Activated T-helper 2 cell treated with anti-CD3 and anti-CD28 coated beads, Interferon-gamma antibody, Interleukin-2, Interleukin-4, amounts not matched to agents 10 μg/mL and 5 μg/mL and 100 μg/mL, durations not matched to agents 14 hours and 24 hours and 36 hours (primary cell): ENCODE measurements at regions not wholly inside any gene's neighbourhood (a gene's known extent, or its start where the extent isn't known, plus 50 kb on each side); places are given as distances from the start of the nearest gene placed in this dataset.

Experiments used
- DNase-seq: peaks from one replicate; pipeline ENCODE4 v3.0.0; 2021; ENCODE audit warnings: low spot score
- H3K27ac Mint-ChIP-seq: one replicate; pipeline ENCODE4 v1.8.0; 2021; ENCODE audit warnings: mixed read lengths
- H3K27me3 Mint-ChIP-seq: one replicate; pipeline ENCODE4 v1.8.0; 2021; ENCODE audit warnings: low read depth, mixed read lengths
- H3K36me3 Mint-ChIP-seq: one replicate; pipeline ENCODE4 v1.8.0; 2021; ENCODE audit warnings: low read depth, mixed read lengths
- H3K4me1 Mint-ChIP-seq: one replicate; pipeline ENCODE4 v1.8.0; 2021; ENCODE audit warnings: low read depth, mixed read lengths
- H3K4me3 Mint-ChIP-seq: one replicate; pipeline ENCODE4 v1.8.0; 2021; ENCODE audit warnings: low read depth, mild to moderate bottlenecking, moderate library complexity, mixed read lengths
- H3K9me3 Mint-ChIP-seq: one replicate; pipeline ENCODE4 v1.8.0; 2021; ENCODE audit warnings: mixed read lengths
- intact Hi-C: fragments of 100-400 bp; cut with micrococcal nuclease; formaldehyde crosslinking; loops from one replicate; pipeline ENCODE4 v1.15.1; 2023

DNA sequence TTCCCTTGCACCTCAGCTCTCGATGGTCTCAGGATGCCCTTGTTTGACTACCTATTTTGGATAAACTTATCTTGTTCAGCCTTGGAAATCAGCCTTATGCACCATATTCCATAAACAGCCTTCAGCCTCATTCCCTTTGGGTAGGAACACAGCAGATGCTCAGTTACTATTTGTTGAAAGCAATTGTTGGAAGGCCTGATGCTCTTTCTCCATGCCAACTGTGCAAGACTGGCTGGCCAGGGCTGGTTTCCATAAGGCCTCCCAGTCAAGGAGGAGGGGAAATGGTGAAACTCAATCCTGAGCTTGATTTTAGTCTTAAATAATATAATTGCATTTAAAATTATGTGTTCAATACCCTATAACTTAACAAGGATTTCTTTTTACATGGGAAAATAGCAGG lies 121.1 kb upstream of the DEPDC1 start:
- Mint-ChIP-seq H3K4me1 (no peaks in the 10 kb centered on the region), H3K4me3 (no peak overlapping the region), H3K27me3 (no peaks in the 10 kb centered on the region), H3K36me3 (no peaks in the 10 kb centered on the region), H3K9me3 (peaks cover 39% of the 10 kb centered on the region), H3K27ac (no peak overlapping the region)
- DNase-seq: no peak
- intact Hi-C loops: no loop called here

DNA sequence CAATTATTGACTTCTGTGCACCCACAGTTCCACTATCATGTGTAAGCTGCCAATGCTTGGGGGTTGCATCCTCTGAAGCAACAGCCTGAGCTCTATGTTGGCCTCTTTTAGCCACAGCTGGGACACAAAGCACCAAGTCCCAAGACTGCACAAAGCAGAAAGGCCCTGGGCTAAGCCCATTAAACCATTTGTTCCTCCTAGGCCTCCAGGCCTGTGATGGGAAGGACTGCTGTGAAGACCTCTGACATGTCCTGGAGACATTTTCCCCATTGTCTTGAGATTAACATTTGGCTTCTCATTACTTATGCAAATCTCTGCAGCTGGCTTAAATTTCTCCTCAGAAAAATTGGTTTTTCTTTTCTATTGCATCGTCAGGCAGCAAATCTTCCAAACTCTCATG lies 123.7 kb upstream of the DEPDC1 start:
- H3K27ac Mint-ChIP-seq: no peak overlapping the region
- H3K4me1 Mint-ChIP-seq: no peaks in the 10 kb centered on the region
- H3K4me3 Mint-ChIP-seq: no peak overlapping the region
- no peaks in the 10 kb centered on the region for H3K36me3 Mint-ChIP-seq
- intact Hi-C loops: no loop called here
- no peak for DNase-seq
- peaks cover 41% of the 10 kb centered on the region for H3K9me3 Mint-ChIP-seq
- no peaks in the 10 kb centered on the region for H3K27me3 Mint-ChIP-seq

DNA sequence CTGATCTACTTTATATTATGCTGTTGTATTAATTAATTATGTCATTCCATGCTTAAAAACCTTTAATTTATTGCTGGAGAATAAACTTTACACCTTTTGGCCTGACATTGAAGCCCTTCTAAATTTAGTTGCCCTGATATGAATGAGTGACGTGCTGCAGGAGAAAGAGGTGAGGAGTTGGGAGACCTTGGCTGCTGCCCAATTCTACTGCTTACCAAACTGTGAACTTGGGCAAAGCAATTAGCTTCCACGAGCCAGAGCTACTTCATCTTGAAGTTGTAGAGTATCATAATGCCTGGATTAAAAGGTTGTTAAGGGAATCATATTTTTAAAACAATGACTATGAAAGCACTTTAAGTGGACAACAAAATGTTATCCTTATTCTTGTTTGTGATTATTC lies 126.8 kb upstream of the DEPDC1 start:
- Mint-ChIP-seq H3K4me1 (no peaks in the 10 kb centered on the region), H3K27me3 (no peaks in the 10 kb centered on the region)
- intact Hi-C loops: no loop called here

DNA sequence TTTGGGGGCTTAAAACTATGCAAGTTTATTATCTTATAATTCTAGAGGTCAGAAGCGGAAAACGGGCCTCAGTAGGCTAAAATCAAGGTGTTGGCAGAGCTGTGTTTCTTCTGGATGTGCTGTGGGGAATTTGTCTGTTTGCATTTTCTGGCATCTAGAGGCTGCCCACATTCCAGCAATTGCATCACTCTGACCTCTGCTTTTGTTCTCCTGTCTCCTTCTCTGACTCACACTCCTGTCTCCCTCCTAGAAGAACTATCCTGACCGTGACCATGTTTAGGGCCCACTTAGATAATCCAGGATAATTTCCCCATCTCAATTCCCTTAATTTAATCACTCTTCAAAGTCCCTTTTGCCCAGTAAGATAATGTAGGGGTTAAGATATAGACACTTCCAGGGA lies 127.4 kb upstream of the DEPDC1 start:
- no peaks in the 10 kb centered on the region for H3K27me3 Mint-ChIP-seq
- H3K27ac Mint-ChIP-seq: no peak overlapping the region
- H3K4me1 Mint-ChIP-seq: no peaks in the 10 kb centered on the region
- no peak for DNase-seq
- no peak overlapping the region for H3K4me3 Mint-ChIP-seq
- no peaks in the 10 kb centered on the region for H3K36me3 Mint-ChIP-seq
- intact Hi-C loops: no loop called here
- H3K9me3 Mint-ChIP-seq: peaks cover 28% of the 10 kb centered on the region

More for the DNA sequence above, 126.8 kb upstream of the DEPDC1 start:
- DNase-seq: no peak
- H3K27ac Mint-ChIP-seq: no peak overlapping the region
- H3K36me3 Mint-ChIP-seq: no peaks in the 10 kb centered on the region
- peaks cover 33% of the 10 kb centered on the region for H3K9me3 Mint-ChIP-seq
- H3K4me3 Mint-ChIP-seq: no peak overlapping the region

DNA sequence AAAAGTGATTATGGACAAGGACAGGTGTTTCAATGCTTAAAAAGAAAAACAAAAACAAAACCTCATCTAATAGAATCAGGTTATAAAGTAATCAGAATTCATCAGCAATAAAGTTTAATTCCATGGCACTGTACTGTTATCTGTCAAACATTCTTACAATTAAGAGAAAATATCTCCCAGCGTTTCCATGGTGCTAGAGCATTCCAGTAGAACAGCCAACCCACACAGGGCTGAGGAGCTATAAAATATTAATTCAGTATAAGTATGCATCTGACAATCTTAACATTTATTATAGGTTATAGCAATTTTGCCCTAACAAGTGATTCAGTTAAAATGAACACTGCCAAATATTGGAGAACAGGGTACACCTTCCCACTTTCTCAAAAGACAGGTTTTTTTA lies 128.7 kb upstream of the DEPDC1 start:
- no peak overlapping the region for H3K27ac Mint-ChIP-seq
- peaks cover 22% of the 10 kb centered on the region for H3K9me3 Mint-ChIP-seq
- H3K27me3 Mint-ChIP-seq: no peaks in the 10 kb centered on the region
- H3K36me3 Mint-ChIP-seq: no peaks in the 10 kb centered on the region
- intact Hi-C loops: no loop called here
- H3K4me3 Mint-ChIP-seq: no peak overlapping the region
- no peaks in the 10 kb centered on the region for H3K4me1 Mint-ChIP-seq
- no peak for DNase-seq

DNA sequence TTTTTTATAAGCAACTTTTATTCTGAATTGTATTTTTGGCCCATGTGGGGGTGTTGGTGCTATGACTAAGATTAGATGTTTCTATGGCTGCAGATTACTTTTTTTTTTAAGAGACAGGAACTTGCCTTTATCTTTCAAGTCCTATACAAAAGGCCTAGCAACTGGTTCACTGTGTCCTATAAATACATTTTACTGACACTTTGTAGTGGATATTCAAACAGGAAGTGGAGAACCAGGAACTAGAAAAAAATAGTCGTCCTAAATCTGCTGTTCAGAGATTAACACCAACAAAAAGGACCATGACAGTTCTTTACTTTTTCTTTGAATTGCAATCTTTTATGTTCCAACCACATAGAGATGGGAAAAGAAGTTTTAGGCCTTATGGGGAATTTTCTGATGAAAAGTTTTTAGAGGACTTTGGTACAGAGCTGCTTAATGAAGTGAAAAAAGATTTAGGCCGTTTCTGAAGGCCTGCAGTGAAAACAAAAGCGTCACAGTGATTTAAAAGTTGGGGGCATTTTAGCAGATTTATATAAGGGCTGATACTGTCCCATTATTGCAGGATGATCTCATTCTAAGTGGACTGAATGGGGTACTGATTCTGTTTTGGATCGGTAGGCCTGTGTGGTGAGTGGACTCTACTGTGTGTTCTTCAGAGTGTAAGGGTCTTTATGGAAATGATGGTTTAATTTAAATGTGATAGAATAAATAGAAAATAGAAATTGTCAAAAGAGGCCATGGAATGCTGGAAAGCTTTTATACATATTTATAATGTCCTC lies 136.4 kb upstream of the DEPDC1 start:
- H3K9me3 Mint-ChIP-seq: no peaks in the 10 kb centered on the region
- H3K36me3 Mint-ChIP-seq: no peaks in the 10 kb centered on the region
- no peak for DNase-seq
- no peak overlapping the region for H3K27ac Mint-ChIP-seq
- no peaks in the 10 kb centered on the region for H3K4me1 Mint-ChIP-seq
- no peak overlapping the region for H3K4me3 Mint-ChIP-seq
- no peaks in the 10 kb centered on the region for H3K27me3 Mint-ChIP-seq
- intact Hi-C loops: no loop called here

DNA sequence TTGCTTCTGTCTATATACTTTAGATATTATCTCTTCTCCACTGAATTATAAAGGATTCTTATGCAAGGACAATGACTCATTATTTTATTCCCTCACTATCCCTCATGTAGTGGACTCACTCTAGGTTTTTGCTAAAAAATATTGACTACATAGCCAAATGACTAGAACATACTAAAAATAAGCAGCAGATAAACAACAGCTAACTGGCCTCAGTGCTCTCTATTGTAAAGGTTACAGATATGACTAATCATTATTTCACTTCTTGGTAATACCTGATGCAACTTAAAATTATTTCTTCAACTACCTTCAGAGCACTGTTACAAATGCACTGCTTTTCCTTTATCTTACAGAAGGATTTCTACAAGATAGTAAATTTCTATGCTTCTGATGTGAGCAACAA lies 147.6 kb upstream of the DEPDC1 start:
- Mint-ChIP-seq H3K36me3 (no peaks in the 10 kb centered on the region), H3K9me3 (peaks cover 4% of the 10 kb centered on the region), H3K4me3 (no peak overlapping the region), H3K27me3 (no peaks in the 10 kb centered on the region), H3K4me1 (no peaks in the 10 kb centered on the region), H3K27ac (no peak overlapping the region)
- intact Hi-C loops: no loop called here
- no peak for DNase-seq

DNA sequence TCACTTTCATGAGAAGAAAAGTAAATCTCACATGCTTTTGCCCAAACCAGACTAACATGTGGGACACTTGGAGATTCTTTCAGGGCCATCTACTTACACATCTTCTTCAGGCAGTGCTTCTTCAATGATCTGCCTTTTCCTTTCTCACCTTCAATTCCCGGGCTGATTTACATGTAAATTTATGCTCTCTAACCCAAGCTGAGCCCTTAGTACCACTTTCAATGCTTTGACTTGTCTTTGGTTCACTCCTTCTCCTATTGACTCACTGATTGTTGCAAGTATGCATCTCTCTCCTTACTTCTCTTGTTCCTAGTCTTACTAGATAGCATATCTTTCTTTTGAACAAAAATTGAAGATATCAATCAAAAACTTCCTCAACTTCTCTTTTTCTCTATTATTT lies 154.2 kb upstream of the DEPDC1 start:
- Mint-ChIP-seq H3K27me3 (no peaks in the 10 kb centered on the region), H3K27ac (no peak overlapping the region), H3K4me1 (no peaks in the 10 kb centered on the region), H3K9me3 (peaks cover 6% of the 10 kb centered on the region), H3K36me3 (no peaks in the 10 kb centered on the region), H3K4me3 (no peak overlapping the region)
- no peak for DNase-seq
- intact Hi-C loops: no loop called here

DNA sequence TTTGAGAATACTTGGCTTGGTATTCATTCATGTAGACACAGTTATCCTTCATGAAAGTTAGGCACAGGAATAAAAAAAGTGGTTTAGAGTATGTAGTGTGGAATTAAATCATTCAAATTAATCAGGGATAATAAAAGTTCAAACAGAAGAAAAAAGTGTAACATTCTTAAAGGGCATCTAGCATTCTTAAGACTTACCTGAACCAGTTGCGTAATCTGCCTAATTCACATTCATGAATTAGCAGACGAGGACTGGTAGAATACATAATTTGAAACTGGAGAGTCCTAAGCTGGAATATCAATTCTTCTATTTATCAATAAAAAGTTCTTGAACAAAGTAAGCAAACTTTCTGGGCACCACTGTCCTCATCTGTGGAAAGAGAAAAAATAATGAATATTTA lies 157.0 kb upstream of the DEPDC1 start:
- intact Hi-C loops: no loop called here
- Mint-ChIP-seq H3K4me3 (no peak overlapping the region), H3K27me3 (no peaks in the 10 kb centered on the region), H3K36me3 (no peaks in the 10 kb centered on the region), H3K9me3 (peaks cover 6% of the 10 kb centered on the region), H3K4me1 (no peaks in the 10 kb centered on the region), H3K27ac (no peak overlapping the region)
- no peak for DNase-seq

DNA sequence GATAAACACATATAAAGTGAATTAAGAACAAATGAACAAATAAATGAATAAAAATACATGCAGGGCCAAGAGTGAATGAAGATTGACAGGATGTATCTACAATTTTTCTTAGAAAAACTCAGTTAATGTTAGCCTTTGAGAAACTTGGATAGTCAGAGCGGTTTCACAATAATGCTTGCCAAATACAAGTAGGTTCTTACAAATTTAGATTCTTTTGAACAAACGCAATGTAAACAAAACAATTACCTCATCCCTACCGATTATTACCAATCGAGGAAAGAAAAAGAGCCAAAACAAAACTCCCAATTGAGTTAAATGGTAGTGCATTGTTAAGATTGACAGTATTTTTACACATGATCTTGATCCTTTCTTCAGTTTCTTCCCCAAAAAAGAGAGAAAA lies 176.9 kb upstream of the DEPDC1 start:
- Mint-ChIP-seq H3K9me3 (peaks cover 4% of the 10 kb centered on the region), H3K4me3 (no peak overlapping the region), H3K36me3 (no peaks in the 10 kb centered on the region), H3K27ac (no peak overlapping the region), H3K4me1 (no peaks in the 10 kb centered on the region), H3K27me3 (no peaks in the 10 kb centered on the region)
- intact Hi-C loops: no loop called here
- DNase-seq: no peak

DNA sequence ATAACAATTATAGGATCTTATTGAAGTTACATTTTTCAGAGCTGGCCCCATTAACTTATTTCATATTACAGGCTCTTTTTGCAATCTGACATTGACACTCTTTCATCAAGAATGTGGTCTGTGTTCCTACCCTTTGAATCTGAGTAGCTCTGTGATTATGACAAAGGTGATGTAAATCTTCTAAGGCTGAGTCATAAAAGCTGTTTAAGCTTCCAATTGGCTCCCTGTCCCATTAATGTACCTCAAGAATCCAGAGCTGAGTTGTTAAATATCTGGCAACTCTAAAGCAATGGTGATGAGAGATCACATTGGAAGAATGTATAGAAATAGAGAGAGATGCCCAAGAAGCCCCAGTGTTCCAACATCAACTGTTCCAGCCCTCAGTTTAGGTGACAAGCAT lies 178.5 kb upstream of the DEPDC1 start:
- Mint-ChIP-seq H3K4me1 (no peaks in the 10 kb centered on the region), H3K36me3 (no peaks in the 10 kb centered on the region), H3K4me3 (no peak overlapping the region), H3K27ac (no peak overlapping the region), H3K27me3 (no peaks in the 10 kb centered on the region), H3K9me3 (peaks cover 1% of the 10 kb centered on the region)
- no peak for DNase-seq
- intact Hi-C loops: no loop called here

DNA sequence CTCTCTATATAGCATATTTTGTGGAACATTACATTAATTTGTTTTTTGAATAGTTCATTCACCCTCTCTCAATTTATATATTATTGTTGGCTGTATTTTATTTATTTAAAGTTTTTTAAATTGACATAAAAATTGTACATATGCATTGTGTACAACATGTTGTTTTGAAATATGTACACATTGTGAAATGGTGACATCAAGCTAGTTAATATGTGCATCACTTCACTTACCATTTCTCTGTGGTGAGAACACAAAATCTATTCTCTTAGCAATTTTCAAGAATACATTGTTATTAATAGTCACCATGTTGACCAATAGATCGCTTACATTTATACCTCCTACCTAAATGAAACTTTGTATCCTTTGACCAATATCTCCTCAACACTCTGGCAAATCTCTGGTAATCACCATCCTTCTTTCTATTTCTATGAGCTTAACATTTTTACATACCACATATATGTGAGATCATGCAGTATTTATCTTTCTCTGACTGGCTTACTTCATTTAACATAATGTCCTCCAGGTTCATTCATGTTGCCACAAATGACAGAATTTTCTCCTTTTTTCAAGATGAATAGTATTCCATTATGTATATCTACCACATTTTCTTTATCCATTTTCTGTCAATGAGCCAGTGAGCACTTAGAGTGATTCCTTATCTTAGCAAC lies 180.9 kb upstream of the DEPDC1 start:
- Mint-ChIP-seq H3K36me3 (no peaks in the 10 kb centered on the region), H3K4me3 (no peak overlapping the region), H3K9me3 (peaks cover 9% of the 10 kb centered on the region), H3K4me1 (no peaks in the 10 kb centered on the region), H3K27ac (no peak overlapping the region), H3K27me3 (no peaks in the 10 kb centered on the region)
- intact Hi-C loops: no loop called here
- DNase-seq: no peak

DNA sequence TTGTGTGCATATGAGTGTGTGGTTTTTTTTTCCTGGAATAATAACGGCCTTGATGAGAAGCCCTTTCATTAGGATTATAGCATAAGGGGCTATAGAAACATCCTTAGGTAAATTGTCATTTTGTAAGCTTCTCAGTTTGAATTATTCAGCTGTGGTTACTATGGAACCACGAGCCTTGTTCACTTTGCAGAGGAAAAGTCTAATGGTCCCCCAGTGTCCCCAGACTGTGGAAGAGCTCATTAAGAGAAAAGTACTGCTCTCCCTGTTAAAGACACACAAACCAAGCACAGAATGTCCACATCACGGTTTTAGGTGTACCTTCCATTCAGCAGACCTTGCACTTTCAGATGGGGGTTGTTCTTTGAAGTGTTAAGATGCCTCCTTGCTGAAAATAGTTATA lies 199.3 kb upstream of the DEPDC1 start:
- Mint-ChIP-seq H3K4me3 (no peak overlapping the region), H3K36me3 (no peaks in the 10 kb centered on the region), H3K27ac (no peak overlapping the region), H3K9me3 (peaks cover 2% of the 10 kb centered on the region), H3K27me3 (no peaks in the 10 kb centered on the region), H3K4me1 (no peaks in the 10 kb centered on the region)
- no peak for DNase-seq
- intact Hi-C loops: no loop called here
